Ishikawa (cell line): ENCODE measurements at regions not wholly inside any gene's neighbourhood (a gene's known extent, or its start where the extent isn't known, plus 50 kb on each side); places are given as distances from the start of the nearest gene placed in this dataset.

Experiments used
- EP300 ChIP-seq: IDR thresholded peaks from 2 replicates; pipeline ENCODE4 v1.6.1; 2012; ENCODE audit warnings: borderline replicate concordance
- RAD21 ChIP-seq: IDR thresholded peaks from 2 replicates; pipeline ENCODE4 v1.6.1; 2012; ENCODE audit warnings: low read depth
- USF1 ChIP-seq: IDR thresholded peaks from 2 replicates; pipeline ENCODE4 v1.6.1; 2012

- peak; percentile 86 for TF ChIP-seq RAD21
- TF ChIP-seq EP300 = peak; percentile 24; the same call in 1 of the 2 replicates
- no peak for TF ChIP-seq USF1
Observed at GRCh38 chr1:47710329-47711071, 272.7 kb downstream of the FOXD2 start.
